SK-N-SH (cell line): ENCODE measurements at regions not wholly inside any gene's neighbourhood (a gene's known extent, or its start where the extent isn't known, plus 50 kb on each side); places are given as distances from the start of the nearest gene placed in this dataset.

Source experiments
- CTCF ChIA-PET: fragments of 300-600, 350-600 bp; formaldehyde crosslinking; extraction: SDS; loops from one replicate; lab custom pipeline; 2021; lab: Yijun Ruan, JAX
- POLR2A ChIA-PET: fragments of 350-600 bp; sonication (Branson Sonifier 250); formaldehyde crosslinking; extraction: SDS; loops from one replicate; lab custom pipeline; 2020; ENCODE audit warnings: antibody characterized with exemption, inconsistent platforms; lab: Yijun Ruan, JAX
- DNase-seq: peaks from one replicate; pipeline ENCODE4 v3.0.0; 2012
- H2AFZ ChIP-seq: fragments of 200-600 bp; sonication (generic); 2 replicates; pipeline ENCODE4 v1.8.1; 2016; ENCODE audit warnings: antibody characterized with exemption, mild to moderate bottlenecking, low read depth
- H3F3A ChIP-seq: fragments of 200-600 bp; sonication (generic); replicated peaks from 2 replicates; pipeline ENCODE3; 2016; ENCODE audit warnings: antibody characterized with exemption, mild to moderate bottlenecking; ENCODE audit not compliant: insufficient read depth
- H3K27ac ChIP-seq, 2 experiments: fragments of 200-500 bp in 1 of 2; fragments of 200-600 bp in 1 of 2; sonication (Bioruptor generic) in 1 of 2; sonication (generic), shearing (Covaris generic) in 1 of 2; 2 replicates each; pipeline versions ENCODE4 v1.5.1 to v1.6.1; 2014 to 2016; ENCODE audit warnings: low read depth in 2 of 2, inconsistent platforms in 1 of 2, low read length in 1 of 2, mild to moderate bottlenecking in 1 of 2, mixed read lengths in 1 of 2
- H3K27me3 ChIP-seq: fragments of 200-600 bp; sonication (generic), shearing (Covaris generic); 2 replicates; pipeline ENCODE4 v1.6.1; 2016; ENCODE audit warnings: mixed run types; ENCODE audit not compliant: insufficient read depth
- H3K36me3 ChIP-seq, 2 experiments: fragments of 200-500 bp in 1 of 2; fragments of 200-600 bp in 1 of 2; sonication (Bioruptor generic) in 1 of 2; sonication (generic) in 1 of 2; replicated peaks in 1 of 2; 2 replicates each; pipeline versions ENCODE3 to v1.5.1; 2014 to 2016; ENCODE audit warnings: low read length in 1 of 2, mild to moderate bottlenecking in 1 of 2; ENCODE audit not compliant: insufficient read depth in 2 of 2, control insufficient read depth in 1 of 2
- H3K4me1 ChIP-seq, 2 experiments: fragments of 200-500 bp in 1 of 2; fragments of 200-600 bp in 1 of 2; sonication (Bioruptor generic) in 1 of 2; sonication (generic), shearing (Covaris generic) in 1 of 2; 2 replicates each; pipeline versions ENCODE4 v1.5.1 to v1.6.1; 2014 to 2016; ENCODE audit warnings: low read depth in 1 of 2, low read length in 1 of 2, mixed run types in 1 of 2; ENCODE audit not compliant: insufficient read depth in 2 of 2, control insufficient read depth in 1 of 2
- H3K4me2 ChIP-seq: fragments of 200-600 bp; sonication (generic), shearing (Covaris generic); 2 replicates; pipeline ENCODE4 v1.6.1; 2017; ENCODE audit warnings: mixed run types
- H3K4me3 ChIP-seq, 2 experiments: fragments of 200-500 bp in 1 of 2; fragments of 200-600 bp in 1 of 2; sonication (Bioruptor generic) in 1 of 2; sonication (generic), shearing (Covaris generic) in 1 of 2; 2 replicates each; pipeline versions ENCODE4 v1.5.1 to v1.8.1; 2014 to 2016; ENCODE audit warnings: low read depth in 2 of 2, inconsistent platforms in 1 of 2, low read length in 1 of 2, mild to moderate bottlenecking in 1 of 2, mixed read lengths in 1 of 2, moderate library complexity in 1 of 2
- H3K79me2 ChIP-seq: fragments of 200-600 bp; sonication (generic); 2 replicates; pipeline ENCODE4 v1.8.1; 2017; ENCODE audit warnings: mild to moderate bottlenecking; ENCODE audit not compliant: insufficient read depth
- H3K9ac ChIP-seq: fragments of 200-600 bp; sonication (generic); 2 replicates; pipeline ENCODE4 v1.6.1; 2017; ENCODE audit warnings: mixed run types
- H3K9me2 ChIP-seq: fragments of 200-600 bp; sonication (generic); 2 replicates; pipeline ENCODE4 v1.6.1; 2017; ENCODE audit warnings: mixed run types
- H3K9me3 ChIP-seq: fragments of 200-600 bp; sonication (generic); 2 replicates; pipeline ENCODE4 v1.6.1; 2017; ENCODE audit warnings: mixed run types, mild to moderate bottlenecking, moderate library complexity
- H4K20me1 ChIP-seq: fragments of 200-600 bp; sonication (generic); 2 replicates; pipeline ENCODE4 v1.6.1; 2017; ENCODE audit warnings: mild to moderate bottlenecking, mixed run types; ENCODE audit not compliant: insufficient read depth
- CHD2 ChIP-seq: fragments of 150-350 bp; IDR thresholded peaks from 2 replicates; pipeline ENCODE4 v1.6.1; 2018; ENCODE audit warnings: low read length; ENCODE audit not compliant: partially characterized antibody
- ELF1 ChIP-seq: IDR thresholded peaks from 2 replicates; pipeline ENCODE4 v1.4.0; 2012
- EP300 ChIP-seq, 2 experiments: IDR thresholded peaks; 2 replicates each; pipeline versions ENCODE4 v1.4.0 to v1.6.1; 2012; ENCODE audit warnings: borderline replicate concordance in 1 of 2, low read depth in 1 of 2, low read length in 1 of 2
- EZH2phosphoT487 ChIP-seq: fragments of 200-600 bp; sonication (generic); IDR thresholded peaks from 2 replicates; pipeline ENCODE4 v1.6.1; 2017; ENCODE audit warnings: low read depth, mixed run types, mild to moderate bottlenecking, antibody characterized with exemption, moderate library complexity, borderline replicate concordance
- GABPA ChIP-seq: IDR thresholded peaks from 2 replicates; pipeline ENCODE4 v1.4.0; 2012; ENCODE audit warnings: low read depth, mild to moderate bottlenecking
- GATA2 ChIP-seq: sonication (generic); formaldehyde crosslinking; IDR thresholded peaks from 2 replicates; pipeline ENCODE4 v1.5.0; 2020; ENCODE audit warnings: mild to moderate bottlenecking, missing genetic modification reagents
- IRF3 ChIP-seq: fragments of 150-350 bp; IDR thresholded peaks from 2 replicates; pipeline ENCODE4 v1.6.1; 2016; ENCODE audit warnings: mild to moderate bottlenecking, low read depth, low read length
- JUND ChIP-seq: IDR thresholded peaks from 2 replicates; pipeline ENCODE4 v1.4.0; 2012
- MEF2A ChIP-seq: IDR thresholded peaks from 2 replicates; pipeline ENCODE4 v1.4.0; 2012; ENCODE audit warnings: low read depth, borderline replicate concordance
- MXI1 ChIP-seq: IDR thresholded peaks from 2 replicates; pipeline ENCODE4 v1.6.1; 2012; ENCODE audit warnings: mild to moderate bottlenecking, low read depth, low read length, improper control_type of control experiment
- NFIC ChIP-seq: IDR thresholded peaks from 2 replicates; pipeline ENCODE4 v1.4.0; 2012; ENCODE audit warnings: borderline replicate concordance
- POLR2AphosphoS5 ChIP-seq: IDR thresholded peaks from 2 replicates; pipeline ENCODE4 v1.6.1; 2012; ENCODE audit warnings: low read depth, low read length
- REST ChIP-seq: IDR thresholded peaks from 2 replicates; pipeline ENCODE4 v1.6.1; 2012; ENCODE audit warnings: mild to moderate bottlenecking, low read depth, low read length, moderate library complexity
- RXRA ChIP-seq: IDR thresholded peaks from 2 replicates; pipeline ENCODE4 v1.4.0; 2012; ENCODE audit warnings: low read depth, mild to moderate bottlenecking, borderline replicate concordance
- SMC3 ChIP-seq: IDR thresholded peaks from 2 replicates; pipeline ENCODE4 v1.6.1; 2012; ENCODE audit warnings: low read depth, low read length, improper control_type of control experiment
- TAF1 ChIP-seq: IDR thresholded peaks from 2 replicates; pipeline ENCODE4 v1.6.1; 2012; ENCODE audit warnings: low read depth, mild to moderate bottlenecking, low read length, moderate library complexity, borderline replicate concordance
- TCF12 ChIP-seq: IDR thresholded peaks from 2 replicates; pipeline ENCODE4 v1.4.0; 2012
- TEAD4 ChIP-seq: IDR thresholded peaks from 2 replicates; pipeline ENCODE4 v1.4.0; 2012; ENCODE audit warnings: mild to moderate bottlenecking, borderline replicate concordance; ENCODE audit not compliant: insufficient read depth
- YY1 ChIP-seq: IDR thresholded peaks from 2 replicates; pipeline ENCODE4 v1.4.0; 2012; ENCODE audit warnings: low read depth, mild to moderate bottlenecking
- WGBS: methylation state at CpG from one replicate; pipeline ENCODE4 v1.1.6; 2017; ENCODE audit warnings: low lambda C conversion rate; 5-methylcytosine and 5-hydroxymethylcytosine counted together

- H3K4me3 ChIP-seq, result no peak overlapping the region
- no peaks in the 10 kb centered on the region for H3K9me3 ChIP-seq
- no peak overlapping the region for H3K4me2 ChIP-seq
- H3K27ac ChIP-seq, result no peak overlapping the region
- no peaks in the 10 kb centered on the region for H3K36me3 ChIP-seq
- WGBS, result 71% methylated on average over 3 of the region's 3 CpGs
- H3K27me3 ChIP-seq, result no peaks in the 10 kb centered on the region
- no peak for DNase-seq
- H3K9ac ChIP-seq, result no peak overlapping the region
- H3K79me2 ChIP-seq, result no peaks in the 10 kb centered on the region
- CTCF ChIA-PET, result interaction anchor here (1.4 kb wide), 1 partner anchor 10 kb away, joined by 3 read pairs; no protein-coding TSS in a partner anchor
- no peaks in the 10 kb centered on the region for H4K20me1 ChIP-seq
- H3K9me2 ChIP-seq, result no peaks in the 10 kb centered on the region
- TF ChIP-seq SMC3 (no peak), RXRA (no peak), EP300 (IDR thresholded peaks at IDR 0.05; ENCODE audit: borderline replicate concordance in 1 of 2, low read depth in 1 of 2, low read length in 1 of 2) (no peak), TAF1 (no peak), MXI1 (no peak), TCF12 (no peak), REST (no peak), JUND (no peak), YY1 (no peak), ELF1 (no peak), CHD2 (no peak), GATA2 (CRISPR knock-in tag) (no peak), POLR2AphosphoS5 (no peak), NFIC (no peak), IRF3 (no peak), EZH2phosphoT487 (no peak), TEAD4 (no peak), MEF2A (no peak), GABPA (no peak)
- POLR2A ChIA-PET, result no interaction called here
- no peaks in the 10 kb centered on the region for H3F3A ChIP-seq
- no peak overlapping the region for H2AFZ ChIP-seq
- peaks cover 0 to 3% of the 10 kb centered on the region in 2 experiments; a peak in 1 of 4 replicates for H3K4me1 ChIP-seq
Observed at GRCh38 chr16:17988839-17989238, 347.7 kb downstream of the NPIPA8 start.
